ENCODE measurements at regions not wholly inside any gene's neighbourhood (a gene's known extent, or its start where the extent isn't known, plus 50 kb on each side); places are given as distances from the start of the nearest gene placed in this dataset.

GRCh38 chr7:108724251-108725100, 154.8 kb downstream of the DNAJB9 start:
- Histone ChIP-seq H3K27ac (no peak overlapping the region), H3K4me3 (no peak overlapping the region)
- TF ChIP-seq, protein P1, sequence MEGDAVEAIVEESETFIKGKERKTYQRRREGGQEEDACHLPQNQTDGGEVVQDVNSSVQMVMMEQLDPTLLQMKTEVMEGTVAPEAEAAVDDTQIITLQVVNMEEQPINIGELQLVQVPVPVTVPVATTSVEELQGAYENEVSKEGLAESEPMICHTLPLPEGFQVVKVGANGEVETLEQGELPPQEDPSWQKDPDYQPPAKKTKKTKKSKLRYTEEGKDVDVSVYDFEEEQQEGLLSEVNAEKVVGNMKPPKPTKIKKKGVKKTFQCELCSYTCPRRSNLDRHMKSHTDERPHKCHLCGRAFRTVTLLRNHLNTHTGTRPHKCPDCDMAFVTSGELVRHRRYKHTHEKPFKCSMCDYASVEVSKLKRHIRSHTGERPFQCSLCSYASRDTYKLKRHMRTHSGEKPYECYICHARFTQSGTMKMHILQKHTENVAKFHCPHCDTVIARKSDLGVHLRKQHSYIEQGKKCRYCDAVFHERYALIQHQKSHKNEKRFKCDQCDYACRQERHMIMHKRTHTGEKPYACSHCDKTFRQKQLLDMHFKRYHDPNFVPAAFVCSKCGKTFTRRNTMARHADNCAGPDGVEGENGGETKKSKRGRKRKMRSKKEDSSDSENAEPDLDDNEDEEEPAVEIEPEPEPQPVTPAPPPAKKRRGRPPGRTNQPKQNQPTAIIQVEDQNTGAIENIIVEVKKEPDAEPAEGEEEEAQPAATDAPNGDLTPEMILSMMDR (IDR thresholded peaks at IDR 0.05): no peak
- DNase-seq (ENCODE audit: low spot score): no peak

DNA sequence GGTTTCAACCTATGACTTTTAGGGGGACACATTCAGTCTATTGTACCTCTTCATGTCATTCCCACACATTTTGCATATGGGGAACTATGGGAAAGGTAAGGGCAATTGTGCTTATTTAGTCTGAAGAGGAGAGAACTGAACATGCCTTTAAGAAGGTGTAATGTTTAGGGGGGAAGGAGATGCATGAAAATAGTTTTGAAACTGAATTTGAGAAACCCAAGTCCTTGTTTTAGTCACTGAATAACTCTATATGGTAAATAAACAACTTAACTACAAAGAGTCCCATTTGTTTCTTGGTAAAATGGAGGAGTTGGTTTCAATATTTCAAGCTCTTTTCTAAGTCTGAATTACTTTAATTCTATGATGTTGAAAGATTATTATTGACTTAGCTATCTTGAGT, 166.1 kb downstream of the DNAJB9 start:
- H3K27ac ChIP-seq: no peak overlapping the region
- no peak for DNase-seq (ENCODE audit: low spot score)
- TF ChIP-seq, protein P1 (IDR thresholded peaks at IDR 0.05): no peak

DNA sequence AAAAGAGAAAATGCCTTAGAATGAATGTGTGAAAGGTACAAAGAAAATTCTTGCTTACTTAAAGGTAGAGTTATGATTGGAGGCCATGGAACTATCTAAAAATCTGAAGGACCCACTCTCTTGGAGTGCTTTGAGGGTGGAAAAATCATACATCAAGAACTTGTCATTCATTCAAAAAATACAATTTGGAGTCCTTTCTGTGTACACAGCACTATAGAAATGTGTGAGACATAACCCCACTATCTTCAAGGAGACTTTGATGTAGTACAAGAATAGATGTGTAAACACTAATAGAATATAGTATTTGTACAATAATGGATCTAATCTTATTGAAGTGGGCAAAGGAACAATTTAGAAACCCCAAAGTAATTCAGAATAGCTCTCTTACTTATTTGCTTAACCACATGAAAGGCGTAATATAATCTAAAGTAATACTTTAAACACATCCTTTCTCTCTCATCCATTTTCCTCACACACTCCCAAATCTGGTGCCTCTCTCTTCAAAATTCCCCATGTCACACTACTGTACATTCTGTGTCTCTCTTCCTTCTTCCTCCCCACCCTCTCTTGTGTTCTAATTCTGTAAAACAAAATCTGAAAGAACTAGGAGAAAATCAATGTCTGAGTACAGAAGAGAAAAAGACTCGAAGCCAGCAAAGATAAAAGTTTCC, 166.7 kb downstream of the DNAJB9 start:
- Histone ChIP-seq H3K27ac (no peak overlapping the region), H3K4me3 (no peak overlapping the region)
- DNase-seq (ENCODE audit: low spot score): no peak
- TF ChIP-seq, protein P1 (IDR thresholded peaks at IDR 0.05): no peak

More for the DNA sequence above, 166.1 kb downstream of the DNAJB9 start:
- H3K4me3 ChIP-seq: no peak overlapping the region

GRCh38 chr7:108770981-108771745, 201.5 kb downstream of the DNAJB9 start:
- no peak overlapping the region for H3K27ac ChIP-seq
- no peak overlapping the region for H3K4me3 ChIP-seq
- DNase-seq (ENCODE audit: low spot score): no peak
- TF ChIP-seq, protein P1 (IDR thresholded peaks at IDR 0.05): no peak

DNA sequence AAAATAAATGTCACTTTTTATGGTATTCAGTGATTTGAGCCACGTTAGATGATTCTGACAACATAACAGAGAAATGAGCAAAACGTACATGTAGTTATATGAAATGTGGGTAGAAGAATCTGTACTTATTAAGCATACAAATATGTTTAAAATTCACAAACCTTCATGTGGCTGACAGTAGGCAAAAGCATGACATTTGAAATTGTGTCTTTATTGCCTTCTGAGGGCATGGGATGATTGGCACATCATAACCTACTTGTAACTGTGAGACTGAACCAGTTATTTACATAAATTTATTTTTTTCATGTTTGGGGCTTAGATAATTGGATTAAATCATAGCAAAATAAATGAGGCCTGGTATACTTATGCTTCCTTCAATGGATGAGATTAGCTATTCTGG, 202.2 kb downstream of the DNAJB9 start:
- TF ChIP-seq, protein P1 (IDR thresholded peaks at IDR 0.05): no peak
- no peak for DNase-seq (ENCODE audit: low spot score)
- Histone ChIP-seq H3K4me3 (no peak overlapping the region), H3K27ac (no peak overlapping the region)

DNA sequence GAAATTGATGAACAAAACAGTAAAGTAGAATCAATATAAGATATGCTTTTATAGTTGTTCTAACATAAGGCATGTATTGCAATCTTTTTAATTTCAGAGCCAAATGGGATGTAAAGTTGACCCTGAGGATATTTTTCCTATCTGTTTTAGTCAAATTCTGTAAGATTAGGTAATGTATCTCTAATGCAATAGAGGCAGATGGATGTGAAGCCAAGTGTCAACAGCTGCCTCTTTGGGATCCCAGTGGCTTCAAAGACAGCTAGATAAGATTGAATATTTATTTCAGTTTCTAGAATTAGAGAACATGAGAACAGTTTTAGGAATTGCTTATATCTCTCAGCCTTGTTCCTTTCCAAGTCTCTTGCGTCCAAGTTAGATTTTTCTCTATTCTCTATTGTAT, 208.3 kb downstream of the DNAJB9 start:
- Histone ChIP-seq H3K27ac (no peak overlapping the region), H3K4me3 (no peak overlapping the region)
- no peak for DNase-seq (ENCODE audit: low spot score)
- TF ChIP-seq, protein P1 (IDR thresholded peaks at IDR 0.05): no peak
